VCaP (cell line): ENCODE measurements at regions not wholly inside any gene's neighbourhood (a gene's known extent, or its start where the extent isn't known, plus 50 kb on each side); places are given as distances from the start of the nearest gene placed in this dataset.

Experiments
- H3K27ac ChIP-seq: fragments of 450-650 bp; 2 replicates; pipeline ENCODE4 v1.5.1; 2017
- TF ChIP-seq, protein P1 (sequence below): fragments of 450-650 bp; conservative IDR thresholded peaks from 2 replicates; pipeline ENCODE4 v1.5.1; 2017; ENCODE audit warnings: mild to moderate bottlenecking, moderate library complexity

GRCh38 chr1:57882072-57882471, 458.2 kb upstream of the DAB1 start:
- no peak overlapping the region for H3K27ac ChIP-seq
- TF ChIP-seq, protein P1, sequence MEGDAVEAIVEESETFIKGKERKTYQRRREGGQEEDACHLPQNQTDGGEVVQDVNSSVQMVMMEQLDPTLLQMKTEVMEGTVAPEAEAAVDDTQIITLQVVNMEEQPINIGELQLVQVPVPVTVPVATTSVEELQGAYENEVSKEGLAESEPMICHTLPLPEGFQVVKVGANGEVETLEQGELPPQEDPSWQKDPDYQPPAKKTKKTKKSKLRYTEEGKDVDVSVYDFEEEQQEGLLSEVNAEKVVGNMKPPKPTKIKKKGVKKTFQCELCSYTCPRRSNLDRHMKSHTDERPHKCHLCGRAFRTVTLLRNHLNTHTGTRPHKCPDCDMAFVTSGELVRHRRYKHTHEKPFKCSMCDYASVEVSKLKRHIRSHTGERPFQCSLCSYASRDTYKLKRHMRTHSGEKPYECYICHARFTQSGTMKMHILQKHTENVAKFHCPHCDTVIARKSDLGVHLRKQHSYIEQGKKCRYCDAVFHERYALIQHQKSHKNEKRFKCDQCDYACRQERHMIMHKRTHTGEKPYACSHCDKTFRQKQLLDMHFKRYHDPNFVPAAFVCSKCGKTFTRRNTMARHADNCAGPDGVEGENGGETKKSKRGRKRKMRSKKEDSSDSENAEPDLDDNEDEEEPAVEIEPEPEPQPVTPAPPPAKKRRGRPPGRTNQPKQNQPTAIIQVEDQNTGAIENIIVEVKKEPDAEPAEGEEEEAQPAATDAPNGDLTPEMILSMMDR = no peak

GRCh38 chr1:57881639-57882038, 457.8 kb upstream of the DAB1 start:
- H3K27ac ChIP-seq = no peak overlapping the region
- TF ChIP-seq, protein P1 = no peak

DNA sequence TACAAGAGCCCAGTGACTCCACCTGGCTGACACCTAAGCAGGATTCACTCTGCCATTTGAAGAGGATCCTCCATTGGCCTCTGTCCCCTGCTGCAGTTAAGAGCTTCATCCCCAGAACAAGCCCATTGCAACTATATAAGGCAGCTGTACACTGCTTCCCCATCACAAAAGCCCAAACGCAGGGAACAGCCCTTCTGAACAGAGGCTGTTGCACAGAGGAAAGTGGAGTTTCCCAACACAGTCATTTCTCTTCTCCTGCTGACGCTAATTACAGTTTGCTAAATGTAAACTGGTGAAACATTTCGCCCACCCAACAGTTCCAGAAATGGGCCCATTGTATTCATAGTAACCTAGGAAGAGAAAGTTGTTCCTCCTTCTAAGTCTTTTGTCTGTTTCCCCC, 455.8 kb upstream of the DAB1 start:
- TF ChIP-seq, protein P1 = no peak
- H3K27ac ChIP-seq = no peak overlapping the region

- peak overlapping the region; percentile 40; the same call in 1 of the 2 replicates for H3K27ac ChIP-seq
- TF ChIP-seq, protein P1 = no peak
These were observed 450.6 kb upstream of the DAB1 start for GRCh38 chr1:57874418-57874877.

DNA sequence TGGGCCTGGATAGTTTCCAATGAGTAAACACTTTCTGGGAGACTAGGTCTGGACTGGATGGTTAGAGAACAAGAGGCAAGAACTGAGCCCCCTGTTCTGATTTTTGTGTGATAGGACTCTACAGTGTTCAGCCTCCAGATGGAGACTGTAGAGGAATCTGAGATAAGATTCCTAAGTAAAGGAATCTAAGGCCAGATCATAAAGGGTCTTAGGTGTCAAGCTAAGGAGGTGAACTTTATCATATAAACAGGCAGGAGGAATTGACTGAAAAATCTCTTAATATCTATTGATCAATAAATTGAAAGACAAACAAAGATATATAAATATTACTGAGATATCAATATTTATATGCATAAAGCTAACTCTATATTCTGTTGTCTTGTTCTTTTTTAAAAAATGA, 449.1 kb upstream of the DAB1 start:
- TF ChIP-seq, protein P1 = no peak

GRCh38 chr1:57868908-57869307, 445.0 kb upstream of the DAB1 start:
- TF ChIP-seq, protein P1 = no peak
- no peak overlapping the region for H3K27ac ChIP-seq

More for the DNA sequence above, 449.1 kb upstream of the DAB1 start:
- no peak overlapping the region for H3K27ac ChIP-seq

DNA sequence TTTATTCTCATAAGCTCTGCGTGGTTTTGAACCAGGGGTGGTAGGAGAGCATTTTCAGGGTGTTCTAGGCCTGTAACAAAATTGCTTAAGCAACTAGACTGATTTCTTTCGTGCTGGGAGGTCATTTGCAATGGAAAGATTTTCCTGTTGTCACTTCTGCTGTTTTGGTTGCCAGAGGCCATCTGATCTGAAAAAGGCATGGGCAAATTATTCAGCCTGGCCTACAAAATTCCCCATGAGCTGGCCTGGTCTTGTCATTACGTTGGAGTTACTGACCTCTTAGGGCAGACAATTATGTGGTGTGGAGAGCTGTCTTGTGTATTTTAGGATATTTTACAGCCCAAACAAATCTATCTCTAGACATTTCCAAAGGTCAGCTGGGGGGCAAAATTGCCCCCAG, 444.4 kb upstream of the DAB1 start:
- TF ChIP-seq, protein P1 = no peak

More for the DNA sequence above, 444.4 kb upstream of the DAB1 start:
- H3K27ac ChIP-seq = no peak overlapping the region
